Limb (tissue), 2 donors: ENCODE measurements at regions not wholly inside any gene's neighbourhood (a gene's known extent, or its start where the extent isn't known, plus 50 kb on each side); places are given as distances from the start of the nearest gene placed in this dataset.

Experiments used
- DNase-seq, 2 donors: peaks; one replicate each; pipeline ENCODE4 v3.0.0-alpha.2; 2016; ENCODE audit errors: extremely low spot score in 2 of 2

DNA sequence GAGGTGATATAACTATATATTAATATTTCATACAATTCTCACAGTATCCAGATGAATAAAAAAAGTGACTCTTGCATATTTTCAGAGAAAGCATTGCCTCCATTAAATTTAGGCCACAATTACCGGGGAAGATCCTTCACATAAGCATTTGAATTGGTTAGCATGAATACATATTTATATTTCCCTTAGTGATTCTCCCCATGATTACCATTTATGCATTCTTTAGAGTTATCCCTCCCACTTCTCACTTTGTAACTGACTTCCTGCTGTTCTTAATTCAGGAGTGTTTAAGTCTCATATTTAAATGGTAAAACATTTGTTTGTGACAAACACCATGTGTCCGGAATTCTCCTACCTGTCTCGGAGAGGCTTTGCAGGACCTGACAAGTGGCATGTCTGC, 523.4 kb downstream of the CCDC85A start:
- DNase-seq, result no peak

DNA sequence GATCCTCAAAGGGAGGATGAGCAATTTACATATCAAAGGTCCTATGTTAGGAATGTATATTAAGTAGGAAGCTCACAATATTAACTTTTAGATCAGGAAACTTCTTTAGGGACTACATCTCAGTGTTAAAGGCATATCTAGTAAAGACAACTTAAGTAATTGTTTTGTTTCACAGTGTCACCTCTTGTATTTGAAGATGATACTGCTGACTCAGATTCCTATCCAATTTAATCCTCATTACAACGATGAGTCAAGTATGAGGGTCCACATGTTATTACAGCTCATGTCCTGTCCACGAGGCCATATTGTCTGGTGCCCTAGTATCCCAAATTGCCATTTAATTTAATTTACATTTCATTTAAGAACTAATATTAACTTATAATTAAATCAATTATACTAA, 523.9 kb downstream of the CCDC85A start:
- no peak for DNase-seq

DNA sequence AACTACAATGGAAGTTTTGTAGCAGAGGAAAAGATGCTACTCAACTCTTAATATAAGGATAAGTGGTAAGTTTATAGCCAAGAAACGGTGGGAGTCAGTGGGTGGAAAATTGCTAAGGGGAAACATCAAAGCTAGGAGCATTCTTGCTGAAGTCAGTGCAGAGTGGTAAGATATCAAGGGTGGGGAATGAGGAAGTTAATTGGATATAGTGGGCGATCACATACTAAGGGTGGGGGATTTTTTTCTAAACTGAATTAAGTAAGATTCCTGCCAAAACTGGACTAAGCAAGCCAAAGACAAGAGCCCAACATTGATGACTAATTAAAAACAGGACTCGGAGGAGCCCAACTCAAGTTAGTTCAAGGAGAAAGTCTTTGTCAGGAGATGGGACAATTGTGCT, 525.4 kb downstream of the CCDC85A start:
- no peak for DNase-seq

DNA sequence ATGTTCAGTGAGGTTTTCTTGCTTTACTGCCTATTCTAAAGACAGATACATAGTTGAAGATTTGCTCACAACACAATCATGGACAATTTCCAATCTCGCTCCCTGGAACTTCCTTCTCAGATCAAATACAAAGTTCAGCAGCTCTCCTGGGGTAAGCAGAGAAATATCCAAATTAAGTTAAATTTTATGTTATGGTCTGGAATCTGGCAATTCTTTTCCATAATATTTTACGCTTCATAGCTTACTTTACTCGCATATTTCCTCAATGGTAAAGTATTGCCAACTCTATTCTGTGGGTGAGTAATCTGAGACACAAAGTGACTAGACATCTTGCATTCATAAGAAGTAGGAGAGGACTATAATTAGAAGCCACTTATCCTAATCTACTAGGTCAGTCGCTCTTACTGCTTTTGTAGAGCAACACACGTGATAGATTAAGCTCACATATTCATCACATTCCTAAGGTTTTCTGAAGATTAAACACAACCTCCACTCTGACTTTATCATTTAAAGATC, 529.4 kb downstream of the CCDC85A start:
- no peak for DNase-seq

DNA sequence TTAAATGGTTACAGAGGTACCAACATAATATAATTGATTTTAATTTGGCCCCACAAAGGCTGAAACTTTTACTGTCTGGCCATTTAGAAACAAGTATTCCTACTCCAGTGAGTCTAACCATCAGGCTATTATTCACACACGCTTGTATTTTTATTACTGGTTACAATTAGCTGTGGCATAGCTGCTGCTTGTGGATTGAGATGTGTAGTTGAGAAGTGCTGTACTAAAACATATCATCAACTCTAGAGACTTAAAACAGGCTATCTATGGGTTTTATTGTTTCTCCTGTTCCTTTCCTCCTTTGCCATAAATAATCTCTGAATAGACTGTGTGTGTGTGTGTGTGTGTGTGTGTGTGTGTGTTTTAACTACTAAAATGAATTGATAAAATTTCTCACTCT, 530.2 kb downstream of the CCDC85A start:
- no peak for DNase-seq

DNA sequence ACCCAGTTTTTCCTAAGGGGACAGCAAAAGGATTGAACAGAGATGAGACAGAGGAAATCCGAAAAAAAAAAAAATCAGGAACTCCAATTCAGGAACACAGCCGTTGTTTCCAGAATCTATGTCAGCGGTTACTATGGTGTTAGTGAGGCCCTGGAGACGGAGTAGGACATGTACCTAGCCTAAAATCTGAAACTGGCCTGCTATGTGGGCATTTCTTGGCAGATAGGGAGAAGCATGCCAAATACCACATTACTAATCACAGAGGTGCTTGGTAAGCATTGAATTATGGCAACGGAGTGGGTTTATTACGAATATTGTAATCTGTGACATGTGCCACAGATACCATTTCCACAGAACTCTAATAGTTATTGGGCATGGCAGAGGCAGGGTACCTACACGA, 530.6 kb downstream of the CCDC85A start:
- no peak for DNase-seq

DNA sequence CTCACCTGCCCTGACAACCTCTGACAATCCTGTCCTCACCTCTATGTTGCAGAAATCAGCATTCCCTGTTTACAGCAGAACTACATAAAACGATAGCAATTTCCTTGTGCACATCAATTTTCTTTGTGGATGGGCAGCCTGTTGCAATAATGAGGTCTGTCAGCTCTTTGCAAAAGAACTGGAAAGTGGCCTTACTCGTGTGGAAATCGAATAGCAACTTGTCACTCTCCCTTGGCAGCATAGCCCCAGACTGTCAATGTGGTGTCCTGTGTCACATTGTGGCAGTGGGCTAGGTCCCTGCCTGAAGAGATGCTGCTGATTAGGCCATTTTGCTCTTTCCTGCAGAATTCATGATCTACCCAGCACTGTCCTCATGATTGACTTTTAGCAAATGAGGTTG, 531.9 kb downstream of the CCDC85A start:
- no peak for DNase-seq

DNA sequence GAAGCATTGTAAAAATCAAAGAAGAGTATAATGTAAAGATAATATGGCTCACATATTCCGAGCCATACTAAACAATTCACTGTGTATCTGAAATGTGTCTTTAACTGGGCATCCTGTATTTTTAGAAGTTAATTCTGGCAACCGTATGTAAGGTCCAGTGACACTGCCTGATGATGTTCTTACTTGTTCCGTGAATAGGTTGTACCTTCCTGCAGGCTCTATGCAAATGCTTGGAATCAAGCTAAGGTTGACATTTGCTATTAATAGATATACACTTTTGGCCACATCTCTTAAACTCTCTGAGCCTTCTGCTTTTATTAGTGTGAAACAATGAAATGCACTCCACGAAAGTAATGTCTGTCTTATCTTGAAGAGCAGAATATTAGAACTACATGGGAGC, 534.6 kb downstream of the CCDC85A start:
- no peak for DNase-seq

DNA sequence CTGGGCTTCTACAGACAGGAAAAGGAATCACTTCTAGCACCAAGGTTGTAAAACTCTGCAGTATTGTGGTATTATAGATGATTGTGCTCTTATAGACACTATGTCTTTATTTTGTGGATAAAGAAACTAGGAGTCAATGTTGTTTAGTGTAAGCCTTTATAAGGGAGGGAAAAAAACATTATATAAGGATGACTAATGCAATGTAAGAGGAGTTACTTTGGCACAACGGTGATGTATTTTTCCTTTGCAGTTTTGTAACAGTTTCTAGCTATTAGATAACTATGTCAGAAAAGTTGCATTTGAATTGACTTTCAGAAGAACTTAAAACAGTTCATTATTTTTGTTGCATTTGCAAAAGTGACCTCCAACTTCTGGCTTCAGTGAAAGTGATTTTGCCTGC, 545.4 kb downstream of the CCDC85A start:
- DNase-seq, result no peak

DNA sequence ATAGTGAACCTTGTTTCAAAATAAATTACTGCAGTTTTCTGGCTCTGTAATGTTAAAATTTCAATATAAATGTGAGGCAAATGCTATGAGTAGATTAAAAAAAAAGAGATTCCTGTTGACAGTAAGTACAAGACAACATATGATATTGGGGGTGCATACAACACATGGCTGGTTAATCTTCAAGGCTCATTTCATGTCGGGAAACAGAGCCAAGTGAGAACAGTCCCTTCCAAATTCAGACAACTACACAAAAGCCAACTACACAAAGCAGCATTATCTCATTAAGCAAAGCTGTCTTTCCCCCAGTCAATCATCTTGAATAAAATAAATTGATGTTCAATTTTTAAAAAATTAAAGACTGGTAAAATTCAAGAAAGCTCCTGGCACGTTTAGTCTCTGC, 549.2 kb downstream of the CCDC85A start:
- DNase-seq, result no peak

DNA sequence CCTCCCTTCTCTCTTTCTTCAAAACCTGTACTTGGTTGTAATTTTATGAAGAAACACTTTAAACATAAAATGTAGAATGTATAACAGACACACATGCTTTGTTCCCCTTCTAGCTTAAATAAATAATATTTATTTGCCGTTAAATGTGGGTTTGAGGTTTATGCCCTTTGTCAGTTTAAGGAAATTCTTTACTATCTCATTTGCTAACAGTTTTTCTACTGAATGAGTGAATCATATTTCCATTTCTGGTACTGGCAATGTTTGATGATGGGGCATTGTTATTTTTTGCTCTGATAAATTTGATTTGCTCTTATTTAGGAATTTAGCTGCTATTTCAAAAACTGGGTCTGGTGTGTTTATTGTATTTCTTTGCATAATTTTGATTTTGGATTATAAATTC, 555.6 kb downstream of the CCDC85A start:
- no peak for DNase-seq

DNA sequence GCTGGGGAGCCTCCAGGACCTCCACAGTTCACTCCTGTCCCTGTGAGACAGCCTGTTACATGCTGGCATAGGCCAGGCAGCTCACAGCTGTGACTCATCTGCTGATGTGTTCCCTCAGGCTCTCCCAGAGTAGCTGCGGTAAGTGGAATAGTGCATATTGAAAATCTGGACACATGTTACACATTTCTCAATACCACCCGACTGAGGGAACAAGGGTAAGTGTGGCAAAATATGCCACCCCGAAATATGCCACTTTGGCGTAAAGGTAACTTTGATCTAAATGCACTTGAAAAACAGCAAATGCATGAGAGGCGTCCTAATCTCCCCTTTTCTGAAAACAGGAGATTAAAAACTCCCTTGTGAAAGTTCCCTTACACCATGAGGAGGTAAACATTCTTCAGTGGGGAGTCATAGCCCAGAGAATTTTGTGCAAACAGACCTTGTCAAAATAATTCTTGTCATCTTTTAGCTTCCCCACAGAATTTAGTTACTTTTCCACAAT, 557.9 kb downstream of the CCDC85A start:
- DNase-seq, result no peak

DNA sequence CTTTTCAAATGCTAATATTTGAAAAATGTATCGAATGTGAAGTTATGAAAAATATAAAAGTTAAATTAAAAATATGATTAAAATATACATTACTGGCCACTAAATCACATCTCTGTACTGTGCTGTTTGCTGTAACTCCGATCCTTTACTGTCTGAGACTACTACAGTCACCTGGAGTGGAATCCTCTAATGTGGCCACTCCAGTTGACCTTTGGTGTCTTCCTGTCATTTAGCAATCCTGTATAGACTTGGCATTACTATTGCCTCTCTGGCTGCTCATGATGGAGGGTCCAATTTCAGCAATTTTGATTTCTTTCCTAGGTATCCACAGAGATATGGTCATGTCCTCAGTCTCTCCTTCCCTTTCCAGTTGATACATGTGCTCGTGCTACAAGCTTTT, 560.0 kb downstream of the CCDC85A start:
- DNase-seq, result no peak

DNA sequence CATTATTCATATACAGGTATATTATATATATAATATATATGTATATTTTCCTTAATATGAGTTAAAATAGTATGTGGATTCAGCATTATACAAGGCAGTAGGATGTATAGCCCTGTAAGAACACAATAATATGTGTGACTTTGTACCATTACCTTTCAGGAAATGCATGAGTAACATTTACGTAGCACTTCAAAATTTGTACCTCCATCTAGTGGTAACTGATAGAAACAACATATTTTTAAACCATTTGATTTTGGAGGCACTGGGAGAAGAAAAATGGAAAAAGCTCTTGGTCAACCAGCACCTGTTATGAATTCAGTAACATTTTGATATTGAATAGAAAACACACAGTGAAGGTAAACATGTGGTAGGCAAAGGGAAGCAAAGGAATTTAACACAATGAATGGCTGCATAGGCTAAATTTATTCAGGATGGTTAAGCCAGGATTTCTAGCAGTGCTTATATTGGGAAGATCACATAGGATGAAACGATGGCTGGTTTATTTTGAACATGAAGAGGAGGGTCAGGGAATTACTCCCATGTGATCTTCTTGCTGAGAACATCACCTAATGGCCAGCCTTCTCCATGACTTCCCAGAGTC, 565.5 kb downstream of the CCDC85A start:
- peak in 1 of 2 donors; percentile 60 for DNase-seq

DNA sequence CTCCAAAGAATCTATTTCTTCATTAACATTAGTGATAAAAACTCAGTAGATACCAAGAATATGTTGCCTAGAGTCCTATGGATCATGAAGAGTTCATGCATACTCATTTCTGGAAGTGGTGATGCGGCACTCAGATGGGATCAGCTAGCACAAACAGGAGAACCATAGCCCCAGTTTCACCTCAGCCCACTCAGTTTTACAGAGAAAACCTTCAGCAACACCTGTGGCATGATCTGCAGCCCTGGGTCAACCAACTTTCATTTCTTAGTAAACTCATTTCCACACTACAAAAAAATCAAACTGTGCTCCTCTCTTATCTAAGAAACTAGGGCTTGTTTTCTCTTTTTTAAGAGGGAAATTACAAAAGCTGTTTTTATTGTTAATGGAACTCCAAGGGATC, 569.4 kb downstream of the CCDC85A start:
- DNase-seq, result no peak

DNA sequence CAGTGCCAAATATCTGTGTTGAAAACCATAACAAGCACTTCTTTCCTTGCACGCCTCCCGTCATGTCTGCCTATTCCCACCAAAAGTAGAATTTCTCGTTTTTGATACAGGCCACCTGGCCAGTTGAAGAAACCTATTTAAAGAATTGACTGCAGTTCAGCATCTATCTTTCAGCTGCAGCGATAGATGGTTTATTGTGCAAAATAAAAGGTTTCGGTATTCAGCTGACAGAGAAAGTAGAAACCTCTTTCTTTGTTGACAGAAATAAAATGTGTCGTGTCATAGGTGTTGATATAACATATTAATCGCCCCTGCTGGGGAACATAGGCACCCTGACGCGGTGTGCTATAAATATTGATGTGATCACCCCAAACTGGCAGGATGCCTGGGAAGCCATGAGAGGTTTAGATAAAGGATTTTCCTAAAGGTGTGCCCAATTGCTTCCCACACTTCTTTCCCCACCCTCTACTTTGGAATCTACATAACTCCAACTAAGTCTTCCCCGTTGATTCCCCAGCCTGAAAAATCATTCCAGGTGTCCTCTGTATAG, 570.4 kb downstream of the CCDC85A start:
- DNase-seq, result no peak

DNA sequence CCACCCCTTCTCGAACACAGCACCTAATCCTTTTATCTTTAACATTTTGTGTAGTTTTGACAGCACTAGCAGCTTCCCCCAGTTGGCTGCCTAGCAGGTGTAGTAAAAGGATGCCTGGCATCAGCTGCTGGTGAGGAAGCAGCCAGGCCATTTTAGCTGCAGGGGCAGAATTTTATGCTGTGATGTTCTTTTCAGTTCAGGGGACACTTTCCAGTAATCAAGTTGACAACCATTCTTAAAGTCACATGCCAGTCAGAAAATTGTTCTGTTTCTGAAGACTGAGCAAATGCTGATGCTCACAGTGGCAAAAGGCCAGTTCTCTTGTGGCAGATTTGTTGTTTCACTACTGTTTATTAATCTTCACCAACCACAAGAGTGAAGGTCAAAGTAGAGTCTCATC, 570.8 kb downstream of the CCDC85A start:
- no peak for DNase-seq

DNA sequence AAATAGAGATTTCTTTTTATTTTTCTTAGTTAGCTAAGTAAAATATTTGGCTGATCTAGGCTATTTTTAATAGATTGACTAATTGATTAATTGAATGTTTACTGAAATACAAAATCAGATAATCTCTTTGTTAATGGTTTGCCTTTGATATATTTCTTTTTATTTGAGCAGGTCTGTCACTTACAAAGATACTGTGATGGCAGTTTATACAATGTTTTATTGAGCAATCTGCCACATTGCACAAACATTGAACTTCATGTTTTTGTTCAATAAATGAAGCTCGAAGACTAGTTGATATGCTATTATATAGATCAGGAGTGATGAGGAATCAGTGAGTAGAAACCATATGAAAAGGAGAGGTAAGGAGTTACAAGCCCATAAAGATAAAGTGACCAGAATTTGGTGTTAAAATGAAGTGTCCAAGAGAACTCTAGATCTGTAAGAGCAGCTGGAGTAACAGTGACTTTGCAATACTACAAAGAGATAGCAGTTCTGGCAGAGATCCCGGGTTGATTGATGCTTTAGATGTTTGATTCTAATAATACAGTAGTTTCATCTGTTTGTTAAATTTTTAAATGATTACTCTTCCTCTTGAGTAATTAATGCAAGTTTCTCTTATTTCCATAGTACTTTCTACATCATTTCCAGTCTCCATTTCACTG, 574.2 kb downstream of the CCDC85A start:
- no peak for DNase-seq

DNA sequence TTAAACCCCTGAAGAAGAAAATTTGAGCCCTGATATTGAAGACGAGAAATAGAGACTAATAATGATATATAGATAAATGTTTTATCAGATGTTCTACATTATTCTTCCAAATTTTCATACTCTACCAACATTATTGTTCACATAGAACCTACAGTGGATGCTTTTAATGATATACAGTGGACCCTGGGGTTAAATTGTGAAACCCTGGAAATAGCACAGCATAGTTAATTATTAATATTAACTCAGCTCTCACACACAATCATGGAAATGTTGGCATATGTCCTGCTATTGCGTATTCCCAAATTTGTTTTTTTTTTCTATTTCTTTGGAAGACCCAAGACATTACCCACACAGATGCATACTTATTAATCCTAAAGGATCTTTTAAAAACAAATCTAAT, 579.9 kb downstream of the CCDC85A start:
- DNase-seq, result no peak

DNA sequence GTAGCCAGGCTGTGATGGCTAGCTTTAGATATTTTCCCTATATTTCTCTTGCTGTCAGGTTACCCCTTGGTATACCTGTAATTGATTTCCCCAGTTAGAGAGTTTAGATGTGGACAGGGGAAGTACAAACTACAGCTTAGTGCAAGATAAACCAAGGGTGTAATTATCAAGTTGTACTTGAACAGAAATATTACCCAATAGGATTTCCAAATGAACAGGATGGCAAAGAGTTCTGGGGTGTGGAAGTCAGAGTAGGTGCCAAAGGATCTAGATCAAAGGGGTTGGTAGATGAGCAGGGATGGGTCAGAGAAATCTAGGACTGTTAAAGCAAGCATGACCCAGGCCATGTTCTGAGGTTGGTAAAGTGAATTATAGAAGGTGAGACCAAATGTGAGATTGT, 585.2 kb downstream of the CCDC85A start:
- DNase-seq, result no peak

DNA sequence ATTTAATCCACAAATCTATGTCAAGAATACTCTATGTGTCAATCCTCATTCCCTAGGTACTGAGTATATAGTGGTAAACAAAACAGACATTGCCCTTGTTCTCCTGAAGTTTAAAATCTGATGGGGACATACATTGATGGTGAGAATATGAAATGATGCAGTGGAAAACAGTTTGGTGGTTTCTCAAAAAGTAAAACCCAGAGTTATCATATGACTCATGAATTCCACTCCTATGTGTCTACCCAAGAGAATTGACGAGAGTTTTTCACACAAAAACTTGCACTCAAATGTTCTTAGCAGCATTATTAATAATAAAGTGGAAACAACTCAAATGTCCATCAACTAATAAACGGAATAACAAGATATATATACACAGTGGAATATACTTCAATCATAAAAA, 586.7 kb downstream of the CCDC85A start:
- no peak for DNase-seq

DNA sequence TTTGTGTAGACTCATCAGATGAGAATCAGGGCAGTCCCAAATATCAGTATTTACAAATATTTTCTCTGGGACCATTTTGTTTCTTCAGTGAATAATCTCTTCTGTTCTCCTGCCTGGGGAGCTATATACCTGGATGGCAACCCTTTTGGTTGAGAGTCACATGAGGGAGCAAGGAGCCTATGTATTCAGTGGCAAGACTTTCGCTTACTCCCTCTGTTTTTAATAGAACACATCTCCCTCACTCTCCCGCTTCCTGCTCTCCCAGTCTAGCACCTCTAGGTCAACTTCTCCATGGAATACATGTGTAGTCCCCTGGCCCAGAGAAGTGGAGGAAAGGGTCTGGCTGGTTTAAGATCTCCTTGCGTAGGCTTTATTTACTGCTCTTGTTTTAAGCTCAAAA, 600.3 kb downstream of the CCDC85A start:
- no peak for DNase-seq

DNA sequence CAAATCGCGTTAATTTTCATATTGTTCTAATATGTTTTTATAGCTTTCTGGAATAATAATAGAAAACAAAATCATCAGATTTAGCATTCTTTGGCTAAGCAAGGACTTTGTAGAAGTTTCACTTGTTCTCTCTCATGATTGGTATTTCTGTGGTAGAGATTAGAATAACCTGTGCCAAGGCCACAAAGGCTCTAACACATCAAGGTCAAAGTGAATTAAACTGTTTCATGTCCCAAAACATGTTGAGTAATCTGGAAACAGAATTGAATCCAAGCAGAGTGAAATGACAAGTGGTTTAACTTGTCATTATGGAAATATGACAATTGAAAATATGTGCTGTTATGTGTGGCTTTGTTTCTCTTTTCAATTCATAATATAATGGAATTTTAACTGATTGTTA, 617.4 kb downstream of the CCDC85A start:
- DNase-seq, result no peak
